K562 (cell line): ENCODE measurements at regions not wholly inside any gene's neighbourhood (a gene's known extent, or its start where the extent isn't known, plus 50 kb on each side); places are given as distances from the start of the nearest gene placed in this dataset.

ENCODE experiments used
- ATAC-seq: fragments of 200-7000 bp; cut with Tn5 transposase; 3 replicates; pipeline ENCODE4 v1.9.1; 2020; ENCODE audit warnings: moderate library complexity
- BruUV-seq: library from RNA; stranded (reverse); fragments of 400-500 nt; replicated peaks from 2 replicates; lab custom pipeline; 2021; lab: Mats Ljungman, UMichigan
- CTCF ChIA-PET: fragments of 300-600 bp; formaldehyde crosslinking; extraction: SDS; loops from one replicate; lab custom pipeline; 2021; ENCODE audit warnings: low intra/inter-chr PET ratio; lab: Yijun Ruan, JAX
- POLR2A ChIA-PET: fragments of 300-600, 350-650 bp; sonication (Branson Sonifier 250); formaldehyde crosslinking; extraction: SDS; loops from one replicate; lab custom pipeline; 2021; ENCODE audit warnings: antibody characterized with exemption, inconsistent platforms; lab: Yijun Ruan, JAX
- DNase-seq, 4 experiments: peaks; one replicate each; pipeline versions ENCODE4 v3.0.0 to v3.0.0-alpha.2; 2011 to 2018; ENCODE audit warnings: low spot score in 3 of 4, mixed read lengths in 3 of 4; ENCODE audit errors: extremely low read depth in 1 of 4
- FAIRE-seq: peaks from 2 replicates; lab custom pipeline; 2011; peaks lifted over from hg19 to GRCh38; lab: Jason Lieb, UNC
- H2AFZ ChIP-seq: 2 replicates; pipeline ENCODE4 v1.6.0; 2011; ENCODE audit warnings: low read depth, low read length, control low read depth, inconsistent platforms
- H3K27ac ChIP-seq: fragments of 200-600 bp; 3 replicates; pipeline ENCODE4 v1.8.0; 2011; ENCODE audit warnings: low read depth, mild to moderate bottlenecking, control low read depth, inconsistent platforms, low read length, moderate library complexity, mixed read lengths; ENCODE audit errors: extremely low read depth
- H3K27me3 ChIP-seq, 2 experiments: fragments of 300-600 bp in 1 of 2; 2 replicates in 1 of 2; 3 replicates in 1 of 2; pipeline versions ENCODE4 v1.6.0 to v1.8.0; 2011; ENCODE audit warnings: inconsistent platforms in 2 of 2, low read length in 2 of 2, mild to moderate bottlenecking in 1 of 2, mixed read lengths in 1 of 2, moderate library complexity in 1 of 2; ENCODE audit not compliant: control insufficient read depth in 2 of 2, insufficient read depth in 2 of 2
- H3K36me3 ChIP-seq: fragments of 300-600 bp; 3 replicates; pipeline ENCODE4 v1.8.0; 2011; ENCODE audit warnings: mild to moderate bottlenecking, low read length, inconsistent platforms; ENCODE audit not compliant: control insufficient read depth, insufficient read depth
- H3K4me1 ChIP-seq, 2 experiments: fragments of 200-600 bp in 1 of 2; replicated peaks in 1 of 2; 2 replicates in 1 of 2; 3 replicates in 1 of 2; pipeline versions ENCODE4 v1.5.1 to v1.8.0; 2011; ENCODE audit warnings: inconsistent platforms in 2 of 2, low read length in 2 of 2, mild to moderate bottlenecking in 1 of 2, mixed read lengths in 1 of 2, moderate library complexity in 1 of 2; ENCODE audit not compliant: control insufficient read depth in 2 of 2, insufficient read depth in 2 of 2
- H3K4me2 ChIP-seq: 2 replicates; pipeline ENCODE4 v1.6.1; 2011; ENCODE audit warnings: low read length, control low read depth, inconsistent platforms, mixed read lengths; ENCODE audit not compliant: insufficient read depth
- H3K4me3 ChIP-seq: fragments of 200-600 bp; sonication (generic), shearing (Covaris generic); 2 replicates; pipeline ENCODE4 v1.5.1; 2016; ENCODE audit warnings: control low read depth, inconsistent platforms
- H3K79me2 ChIP-seq: fragments of 200-600 bp; 3 replicates; pipeline ENCODE4 v1.8.0; 2011; ENCODE audit warnings: low read length, inconsistent platforms; ENCODE audit not compliant: control insufficient read depth, insufficient read depth
- H3K9ac ChIP-seq, 2 experiments: 2 replicates each; pipeline versions ENCODE4 v1.6.0 to v1.6.1; 2011; ENCODE audit warnings: low read depth in 2 of 2, low read length in 2 of 2, control low read depth in 1 of 2, inconsistent platforms in 1 of 2, mild to moderate bottlenecking in 1 of 2, mixed read lengths in 1 of 2; ENCODE audit not compliant: insufficient read depth in 1 of 2
- H3K9me1 ChIP-seq: one replicate; pipeline ENCODE4 v1.6.0; 2011; ENCODE audit warnings: inconsistent platforms, mild to moderate bottlenecking, low read length, moderate library complexity; ENCODE audit not compliant: control insufficient read depth, insufficient read depth
- H3K9me3 ChIP-seq: replicated peaks from 2 replicates; pipeline ENCODE4 v1.5.1; 2011; ENCODE audit warnings: low read depth, low read length, inconsistent platforms; ENCODE audit not compliant: control insufficient read depth, insufficient read depth
- H4K20me1 ChIP-seq: replicated peaks from 2 replicates; pipeline ENCODE4 v1.6.1; 2011; ENCODE audit warnings: low read length, inconsistent platforms, mixed read lengths; ENCODE audit not compliant: control insufficient read depth, insufficient read depth
- ELF4 ChIP-seq: fragments of 450-650 bp; formaldehyde crosslinking; IDR thresholded peaks from 2 replicates; pipeline ENCODE4 v1.4.0; 2022; ENCODE audit warnings: missing genetic modification characterization
- FOSL1 ChIP-seq: fragments of 200-800 bp; sonication (Bioruptor generic); conservative IDR thresholded peaks from 2 replicates; pipeline ENCODE4 v1.6.1; 2016; ENCODE audit warnings: missing genetic modification characterization, missing compliant biosample characterization
- FOXM1 ChIP-seq, 2 experiments: fragments of 450-650 bp in 1 of 2; sonication (generic) in 1 of 2; formaldehyde crosslinking in 1 of 2; IDR thresholded peaks; 2 replicates each; pipeline versions ENCODE4 v1.6.1 to v1.9.0; 2017 to 2022; ENCODE audit warnings: low read depth in 2 of 2, mild to moderate bottlenecking in 2 of 2, missing genetic modification reagents in 1 of 2, moderate library complexity in 1 of 2
- FOXP1 ChIP-seq: sonication (generic); formaldehyde crosslinking; IDR thresholded peaks from 2 replicates; pipeline ENCODE4 v1.8.0; 2022; ENCODE audit warnings: mild to moderate bottlenecking, missing genetic modification reagents
- KLF6 ChIP-seq: fragments of 250-450 bp; sonication (Bioruptor Pico); IDR thresholded peaks from 2 replicates; pipeline ENCODE4 v1.4.0; 2020; ENCODE audit warnings: mild to moderate bottlenecking, moderate library complexity, borderline replicate concordance
- MAZ ChIP-seq, 2 experiments: fragments of 450-650 bp in 1 of 2; sonication (generic) in 1 of 2; formaldehyde crosslinking; IDR thresholded peaks in 1 of 2; conservative IDR thresholded peaks in 1 of 2; 2 replicates each; pipeline versions ENCODE4 v1.4.0 to v1.5.0; 2020; ENCODE audit warnings: mild to moderate bottlenecking in 1 of 2, missing genetic modification reagents in 1 of 2
- NFE2 ChIP-seq: IDR thresholded peaks from 2 replicates; pipeline ENCODE4 v1.6.1; 2014; ENCODE audit warnings: antibody characterized with exemption, low read depth
- RAD21 ChIP-seq, 2 experiments: fragments of 250-450 bp in 1 of 2; fragments of 450-650 bp in 1 of 2; sonication (Bioruptor Pico) in 1 of 2; formaldehyde crosslinking in 1 of 2; IDR thresholded peaks in 1 of 2; conservative IDR thresholded peaks in 1 of 2; 2 replicates each; pipeline versions ENCODE4 v1.4.0 to v1.8.0; 2020 to 2022; ENCODE audit warnings: mild to moderate bottlenecking in 2 of 2, moderate library complexity in 1 of 2
- SIN3A ChIP-seq, 2 experiments: fragments of 150-350 bp in 1 of 2; IDR thresholded peaks; 2 replicates each; pipeline ENCODE4 v1.6.1; 2011 to 2016; ENCODE audit warnings: borderline replicate concordance in 2 of 2, low read depth in 2 of 2, low read length in 2 of 2, mild to moderate bottlenecking in 2 of 2, moderate library complexity in 2 of 2; ENCODE audit not compliant: control insufficient read depth in 1 of 2
- SRSF1 ChIP-seq: fragments of 200-400 bp; formaldehyde crosslinking; IDR thresholded peaks from 2 replicates; pipeline ENCODE4 v1.6.1; 2017; ENCODE audit warnings: mild to moderate bottlenecking, low read depth, low read length, moderate library complexity
- ZBTB26 ChIP-seq: fragments of 450-650 bp; formaldehyde crosslinking; IDR thresholded peaks from 2 replicates; pipeline ENCODE4 v1.4.0; 2022; ENCODE audit warnings: missing genetic modification characterization
- ZKSCAN8 ChIP-seq: fragments of 200-800 bp; sonication (Bioruptor generic); IDR thresholded peaks from 2 replicates; pipeline ENCODE4 v1.6.1; 2016; ENCODE audit warnings: missing genetic modification characterization, missing compliant biosample characterization
- ZNF311 ChIP-seq: fragments of 250-450 bp; sonication (Bioruptor Pico); IDR thresholded peaks from 2 replicates; pipeline ENCODE4 v1.4.0; 2020; ENCODE audit warnings: mild to moderate bottlenecking, moderate library complexity
- WGBS: fragments of 100-300 bp; shearing (Covaris generic); methylation state at CpG from one replicate; pipeline ENCODE4 v1.1.6; 2016; ENCODE audit warnings: low coverage, mixed read lengths; ENCODE audit not compliant: insufficient coverage; ENCODE audit errors: missing lambda C conversion rate; 5-methylcytosine and 5-hydroxymethylcytosine counted together
- in situ Hi-C: fragments of 300-500 bp; cut with MboI; formaldehyde crosslinking; loops from 4 replicates; pipeline ENCODE4 v1.15.0; 2018; ENCODE audit warnings: inconsistent platforms, mixed read lengths
- intact Hi-C: fragments of 100-400 bp; cut with micrococcal nuclease; formaldehyde crosslinking; loops from 2 replicates; pipeline ENCODE4 v1.14.2; 2022
- TF ChIP-seq, protein P1 (sequence below): sonication (generic); formaldehyde crosslinking; IDR thresholded peaks from 2 replicates; pipeline ENCODE4 v1.8.0; 2022; ENCODE audit warnings: mild to moderate bottlenecking, missing genetic modification reagents

DNA sequence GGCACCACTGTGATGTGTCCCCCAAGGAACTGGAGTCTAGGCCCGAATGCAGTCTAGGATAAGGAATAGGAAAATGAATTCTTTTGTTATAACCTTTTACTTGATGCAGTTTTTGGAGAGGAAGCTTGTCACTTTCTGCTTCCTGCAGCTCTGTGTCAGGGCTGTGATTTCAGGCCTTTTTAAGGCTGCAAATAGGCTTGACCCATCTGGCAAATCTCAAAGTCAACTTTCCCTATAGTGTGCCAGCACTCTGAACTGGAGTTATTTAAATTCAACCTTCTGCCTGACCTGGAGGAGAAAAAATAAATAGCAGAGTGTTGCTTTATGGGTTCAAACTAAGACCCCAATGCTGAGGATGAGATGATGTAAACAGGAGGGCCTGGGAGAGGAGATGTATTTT lies 51.8 kb upstream of the CEP83 start:
- intact Hi-C loops (no loop called here), in situ Hi-C loops (no loop called here)
- ChIA-PET CTCF (no interaction called here), POLR2A (no interaction called here)
- no peaks in the 10 kb centered on the region for H3K36me3 ChIP-seq
- BruUV-seq: no TSS peak
- TF ChIP-seq SRSF1 (no peak), ELF4 (CRISPR knock-in tag) (no peak)
- no peak overlapping the region for H2AFZ ChIP-seq
- H3K9me1 ChIP-seq: no peaks in the 10 kb centered on the region
- ATAC-seq (no peak), FAIRE-seq (no peak), DNase-seq (no peak)
- H3K27me3 ChIP-seq: peaks cover 0 to 9% of the 10 kb centered on the region in 2 experiments; a peak in 3 of 5 replicates
- no peak overlapping the region for H3K4me2 ChIP-seq
- H3K9ac ChIP-seq: no peak overlapping the region
- WGBS: 0% methylated on average over 1 of the region's 1 CpG
- no peaks in the 10 kb centered on the region for H3K9me3 ChIP-seq
- no peaks in the 10 kb centered on the region for H4K20me1 ChIP-seq
- H3K27ac ChIP-seq: no peak overlapping the region
- no peak overlapping the region for H3K4me3 ChIP-seq
- H3K79me2 ChIP-seq: no peaks in the 10 kb centered on the region
- H3K4me1 ChIP-seq: no peaks in the 10 kb centered on the region

DNA sequence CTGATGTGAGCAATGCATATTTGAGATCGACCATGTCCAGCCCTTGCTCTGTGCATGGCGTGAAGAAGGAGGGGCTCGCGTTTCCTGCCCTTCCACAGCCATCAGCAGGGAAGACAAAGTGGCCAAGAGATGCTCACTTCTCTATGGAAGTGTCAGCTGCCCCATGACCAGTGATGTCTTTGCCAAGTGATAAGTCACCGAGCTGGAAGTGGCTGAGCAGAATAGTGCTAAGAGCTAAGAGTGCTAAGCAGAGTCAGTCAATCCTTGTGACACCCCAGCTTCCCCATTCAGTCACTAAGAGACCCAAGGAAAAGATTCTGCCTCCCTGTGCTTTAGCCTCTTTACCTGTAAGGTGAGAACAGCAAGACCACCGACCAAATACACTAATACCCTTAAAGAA lies 50.5 kb upstream of the CEP83 start:
- ChIA-PET POLR2A (interaction anchor here (0.6 kb wide), 1 partner anchor 853 kb away, joined by 5 read pairs; no protein-coding TSS in a partner anchor), CTCF (no interaction called here)
- FAIRE-seq: no peak
- TF ChIP-seq RAD21 (CRISPR knock-in tag; conservative IDR thresholded peaks at IDR 0.05 in 1 of 2, IDR thresholded peaks at IDR 0.05 in 1 of 2) (no peak), NFE2 (no peak), MAZ (CRISPR knock-in tag; conservative IDR thresholded peaks at IDR 0.05 in 1 of 2, IDR thresholded peaks at IDR 0.05 in 1 of 2) (no peak), ZNF311 (CRISPR knock-in tag) (no peak), FOXP1 (CRISPR knock-in tag) (no peak), FOSL1 (tag) (no peak), FOXM1 (IDR thresholded peaks at IDR 0.05; ENCODE audit: low read depth) (no peak), FOXM1 (CRISPR knock-in tag; IDR thresholded peaks at IDR 0.05; ENCODE audit: low read depth) (no peak), KLF6 (CRISPR knock-in tag) (no peak), ZBTB26 (no peak), ZKSCAN8 (no peak), SIN3A (IDR thresholded peaks at IDR 0.05; ENCODE audit: borderline replicate concordance in 2 of 2, control insufficient read depth in 1 of 2, low read depth in 2 of 2, low read length in 2 of 2) (no peak)
- TF ChIP-seq, protein P1, sequence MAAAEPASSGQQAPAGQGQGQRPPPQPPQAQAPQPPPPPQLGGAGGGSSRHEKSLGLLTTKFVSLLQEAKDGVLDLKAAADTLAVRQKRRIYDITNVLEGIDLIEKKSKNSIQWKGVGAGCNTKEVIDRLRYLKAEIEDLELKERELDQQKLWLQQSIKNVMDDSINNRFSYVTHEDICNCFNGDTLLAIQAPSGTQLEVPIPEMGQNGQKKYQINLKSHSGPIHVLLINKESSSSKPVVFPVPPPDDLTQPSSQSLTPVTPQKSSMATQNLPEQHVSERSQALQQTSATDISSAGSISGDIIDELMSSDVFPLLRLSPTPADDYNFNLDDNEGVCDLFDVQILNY (CRISPR knock-in tag): no peak

More for the DNA sequence above, 50.5 kb upstream of the CEP83 start:
- DNase-seq (no peak), ATAC-seq (no peak)
- H3K9me3 ChIP-seq: no peaks in the 10 kb centered on the region
- no peak overlapping the region for H3K4me2 ChIP-seq
- in situ Hi-C loops: no loop called here
- BruUV-seq: no TSS peak
- H3K79me2 ChIP-seq: no peaks in the 10 kb centered on the region
- peaks cover 0 to 9% of the 10 kb centered on the region in 2 experiments; a peak in 3 of 5 replicates for H3K27me3 ChIP-seq
- 0% methylated on average over 6 of the region's 6 CpGs for WGBS
- H2AFZ ChIP-seq: no peak overlapping the region
- H4K20me1 ChIP-seq: no peaks in the 10 kb centered on the region
- no peaks in the 10 kb centered on the region for H3K9me1 ChIP-seq
- intact Hi-C loops: no loop called here
- no peak overlapping the region for H3K27ac ChIP-seq
- no peaks in the 10 kb centered on the region for H3K36me3 ChIP-seq
- no peaks in the 10 kb centered on the region for H3K4me1 ChIP-seq
- no peak overlapping the region for H3K4me3 ChIP-seq
- no peak overlapping the region for H3K9ac ChIP-seq
